GM20000 (cell line): ENCODE measurements at regions not wholly inside any gene's neighbourhood (a gene's known extent, or its start where the extent isn't known, plus 50 kb on each side); places are given as distances from the start of the nearest gene placed in this dataset.
"Not testable (repeated sequence)": the region's sequence is repeated elsewhere in the genome, so short reads cannot be mapped to it uniquely, and the experiment has no call there.

Experiments
- DNase-seq: peaks from one replicate; pipeline ENCODE4 v3.0.0; 2012; ENCODE audit warnings: low spot score
- CTCF ChIP-seq: IDR thresholded peaks from 2 replicates; pipeline ENCODE4 v1.5.1; 2012; ENCODE audit warnings: mild to moderate bottlenecking, control low read depth; ENCODE audit errors: extremely low read depth, missing control alignments

GRCh38 chr4:160724063-160724462 lies 1439.7 kb downstream of the FSTL5 start:
- no peak for DNase-seq
- TF ChIP-seq CTCF: no peak

GRCh38 chr4:160745126-160745525 lies 1418.7 kb downstream of the FSTL5 start:
- no peak for DNase-seq
- no peak for TF ChIP-seq CTCF

GRCh38 chr4:160746585-160746984 lies 1417.2 kb downstream of the FSTL5 start:
- DNase-seq: not testable (repeated sequence)

GRCh38 chr4:160772668-160773067 lies 1391.1 kb downstream of the FSTL5 start:
- TF ChIP-seq CTCF: no peak
- no peak for DNase-seq

GRCh38 chr4:160795216-160795615 lies 1368.6 kb downstream of the FSTL5 start:
- TF ChIP-seq CTCF: no peak
- no peak for DNase-seq

- DNase-seq: no peak
- no peak for TF ChIP-seq CTCF
Observed at GRCh38 chr4:160808174-160808573, 1355.6 kb downstream of the FSTL5 start.

GRCh38 chr4:160809576-160809975 lies 1354.2 kb downstream of the FSTL5 start:
- no peak for TF ChIP-seq CTCF

GRCh38 chr4:160810424-160810823 lies 1353.4 kb downstream of the FSTL5 start:
- no peak for DNase-seq
- no peak for TF ChIP-seq CTCF

More at GRCh38 chr4:160809576-160809975, 1354.2 kb downstream of the FSTL5 start:
- DNase-seq: no peak
